Body of pancreas (tissue), 4 donors: ENCODE measurements at regions not wholly inside any gene's neighbourhood (a gene's known extent, or its start where the extent isn't known, plus 50 kb on each side); places are given as distances from the start of the nearest gene placed in this dataset.

ENCODE experiments used
- ATAC-seq: fragments of 150-250 bp; one replicate; pipeline ENCODE4 v1.9.1; 2016
- DNase-seq, 4 donors: peaks; one replicate each; pipeline ENCODE4 v3.0.0-alpha.2; 2019
- H3K27ac ChIP-seq, 4 donors: fragments of 200-600 bp; sonication (generic); 1 replicate in 3 of 4; 2 replicates in 1 of 4; pipeline versions ENCODE4 v1.5.1 to v1.6.1; 2016 to 2019; ENCODE audit warnings: mild to moderate bottlenecking in 1 of 4, mixed read lengths in 1 of 4, moderate library complexity in 1 of 4
- H3K27me3 ChIP-seq, 2 donors: fragments of 200-600 bp; sonication (generic); one replicate each; pipeline ENCODE4 v1.6.0; 2016; ENCODE audit warnings: mild to moderate bottlenecking in 1 of 2
- H3K36me3 ChIP-seq, 2 donors: fragments of 200-600 bp; sonication (generic); replicated peaks in 1 of 2; 2 replicates each; pipeline ENCODE4 v1.5.1; 2016; ENCODE audit warnings: low read depth in 2 of 2; ENCODE audit not compliant: insufficient read depth in 1 of 2
- H3K4me1 ChIP-seq: fragments of 200-600 bp; sonication (generic); one replicate; pipeline ENCODE4 v1.6.0; 2016
- H3K4me3 ChIP-seq, 2 donors: fragments of 200-600 bp; sonication (generic); 1 replicate in 1 of 2; 2 replicates in 1 of 2; pipeline ENCODE4 v1.5.1; 2016 to 2019
- H3K9me3 ChIP-seq, 3 donors: fragments of 200-600 bp; sonication (generic); 1 replicate in 2 of 3; 2 replicates in 1 of 3; pipeline ENCODE4 v1.5.1; 2016
- CTCF ChIP-seq, 7 experiments: fragments of 450-650 bp in 4 of 7; fragments of 200-600 bp in 3 of 7; sonication (generic) in 3 of 7; IDR thresholded peaks; one replicate each; pipeline ENCODE4 v1.5.1; 2016 to 2019; ENCODE audit warnings: antibody characterized with exemption in 7 of 7
- POLR2A ChIP-seq, 3 donors: fragments of 450-650 bp; IDR thresholded peaks; one replicate each; pipeline ENCODE4 v1.6.1; 2016; ENCODE audit warnings: antibody characterized with exemption in 3 of 3, mild to moderate bottlenecking in 2 of 3
- WGBS, 2 donors: methylation state at CpG; one replicate each; pipeline ENCODE4 v1.1.5; 2017; 5-methylcytosine and 5-hydroxymethylcytosine counted together
- intact Hi-C: fragments of 100-400 bp; cut with DNase I; formaldehyde crosslinking; loops from one replicate; pipeline ENCODE4 v1.15.1; 2023

GRCh38 chr3:151581035-151581434, 120.2 kb upstream of the IGSF10 start:
- intact Hi-C loops, result no loop called here
- Histone ChIP-seq H3K9me3 (no peaks in the 10 kb centered on the region), H3K4me1 (no peaks in the 10 kb centered on the region), H3K27me3 (no peaks in the 10 kb centered on the region), H3K36me3 (no peaks in the 10 kb centered on the region), H3K4me3 (no peak overlapping the region), H3K27ac (no peak overlapping the region)
- TF ChIP-seq POLR2A (IDR thresholded peaks at IDR 0.05) (no peak), CTCF (IDR thresholded peaks at IDR 0.05) (no peak)
- ATAC-seq, result no peak
- DNase-seq, result no peak
- WGBS, 2 donors, result 53% methylated on average over 2 of the region's 2 CpGs

GRCh38 chr3:151580591-151580990, 119.7 kb upstream of the IGSF10 start:
- no peaks in the 10 kb centered on the region for H3K36me3 ChIP-seq
- no peak for TF ChIP-seq CTCF (IDR thresholded peaks at IDR 0.05)
- TF ChIP-seq POLR2A (IDR thresholded peaks at IDR 0.05), result no peak
- no peak for DNase-seq
- no peaks in the 10 kb centered on the region for H3K27me3 ChIP-seq
- intact Hi-C loops, result no loop called here
- no peak for ATAC-seq
- WGBS, 2 donors, result 13 to 25% methylated on average over 2 of the region's 2 CpGs
- H3K9me3 ChIP-seq, result no peaks in the 10 kb centered on the region
- no peaks in the 10 kb centered on the region for H3K4me1 ChIP-seq
- H3K4me3 ChIP-seq, result no peak overlapping the region
- no peak overlapping the region for H3K27ac ChIP-seq

GRCh38 chr3:151579571-151580270, 118.9 kb upstream of the IGSF10 start:
- H3K27ac ChIP-seq, result no peak overlapping the region
- H3K4me3 ChIP-seq, result no peak overlapping the region
- H3K27me3 ChIP-seq, result no peaks in the 10 kb centered on the region
- no peaks in the 10 kb centered on the region for H3K4me1 ChIP-seq
- H3K9me3 ChIP-seq, result no peaks in the 10 kb centered on the region
- DNase-seq (peak in 2 of 4 donors; percentile 5), ATAC-seq (no peak)
- H3K36me3 ChIP-seq, result no peaks in the 10 kb centered on the region
- intact Hi-C loops, result no loop called here
- TF ChIP-seq POLR2A (IDR thresholded peaks at IDR 0.05) (no peak), CTCF (IDR thresholded peaks at IDR 0.05) (no peak)
- 67 to 85% methylated on average over 3 of the region's 3 CpGs for WGBS, 2 donors

- Histone ChIP-seq H3K4me1 (no peaks in the 10 kb centered on the region), H3K36me3 (no peaks in the 10 kb centered on the region), H3K27me3 (no peaks in the 10 kb centered on the region), H3K4me3 (no peak overlapping the region), H3K27ac (no peak overlapping the region), H3K9me3 (no peaks in the 10 kb centered on the region)
- ATAC-seq (no peak), DNase-seq (no peak)
- 89 to 100% methylated on average over 1 of the region's 1 CpG for WGBS, 2 donors
- TF ChIP-seq CTCF (IDR thresholded peaks at IDR 0.05), result no peak
- no peak for TF ChIP-seq POLR2A (IDR thresholded peaks at IDR 0.05)
- intact Hi-C loops, result no loop called here
These were observed 117.6 kb upstream of the IGSF10 start for GRCh38 chr3:151578495-151578894.

GRCh38 chr3:151576511-151577137, 115.8 kb upstream of the IGSF10 start:
- intact Hi-C loops, result no loop called here

More at GRCh38 chr3:151576511-151577137, 115.8 kb upstream of the IGSF10 start:
- no peaks in the 10 kb centered on the region for H3K9me3 ChIP-seq
- no peak overlapping the region for H3K4me3 ChIP-seq
- no peaks in the 10 kb centered on the region for H3K36me3 ChIP-seq
- DNase-seq (no peak), ATAC-seq (no peak)
- H3K27ac ChIP-seq, result no peak overlapping the region
- no peak for TF ChIP-seq POLR2A (IDR thresholded peaks at IDR 0.05)
- TF ChIP-seq CTCF (IDR thresholded peaks at IDR 0.05), result no peak
- H3K4me1 ChIP-seq, result no peaks in the 10 kb centered on the region
- no peaks in the 10 kb centered on the region for H3K27me3 ChIP-seq
- WGBS, 2 donors, result 71 to 74% methylated on average over 7 of the region's 7 CpGs
